ENCODE measurements at regions not wholly inside any gene's neighbourhood (a gene's known extent, or its start where the extent isn't known, plus 50 kb on each side); places are given as distances from the start of the nearest gene placed in this dataset.

DNA sequence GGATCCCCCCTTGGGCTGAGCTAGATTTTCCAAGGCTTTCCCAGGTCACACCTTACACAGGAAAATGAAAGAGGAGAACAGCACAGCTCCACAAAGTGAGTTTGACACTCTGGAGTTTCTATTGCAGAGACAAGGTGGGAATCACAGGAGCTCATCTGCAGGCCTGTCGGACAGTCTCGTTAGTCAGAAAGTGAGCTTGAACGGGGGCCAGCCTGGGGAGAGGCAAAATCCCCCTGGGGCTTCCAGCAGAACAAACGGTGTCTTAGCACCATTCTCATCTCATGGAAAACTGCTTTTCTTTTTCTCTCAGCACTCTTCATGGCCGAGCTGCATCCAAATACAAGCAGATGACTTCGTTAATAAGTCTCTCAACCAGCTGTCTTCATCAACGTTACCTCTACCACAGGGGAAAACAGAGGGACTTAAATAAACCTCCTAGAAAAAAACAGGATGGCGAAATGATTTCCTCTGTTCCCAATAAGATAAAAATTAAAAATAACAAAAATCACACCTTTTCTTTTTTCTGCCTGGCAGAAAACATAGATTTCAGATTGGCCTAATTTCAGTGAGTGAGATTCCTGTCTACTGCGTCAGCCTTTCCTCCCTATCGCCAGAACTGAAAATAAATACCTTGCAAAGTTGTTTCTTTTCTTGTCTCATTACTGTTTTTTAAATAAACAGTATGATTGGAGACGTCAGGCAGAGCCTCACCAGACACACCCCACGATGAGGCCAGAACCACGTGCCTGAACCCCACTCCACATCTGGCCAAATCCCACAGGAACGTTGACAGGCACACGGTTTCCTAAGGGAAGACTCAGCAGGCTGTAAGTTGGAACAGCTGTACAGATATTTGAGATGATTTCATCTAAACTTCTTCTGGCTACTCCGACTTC is 219.0 kb downstream of the TTLL2 start:
- no peak for TF ChIP-seq EZH2phosphoT487 (IDR thresholded peaks at IDR 0.05; ENCODE audit: borderline replicate concordance, low read depth, low read length)
- TF ChIP-seq, protein P1, sequence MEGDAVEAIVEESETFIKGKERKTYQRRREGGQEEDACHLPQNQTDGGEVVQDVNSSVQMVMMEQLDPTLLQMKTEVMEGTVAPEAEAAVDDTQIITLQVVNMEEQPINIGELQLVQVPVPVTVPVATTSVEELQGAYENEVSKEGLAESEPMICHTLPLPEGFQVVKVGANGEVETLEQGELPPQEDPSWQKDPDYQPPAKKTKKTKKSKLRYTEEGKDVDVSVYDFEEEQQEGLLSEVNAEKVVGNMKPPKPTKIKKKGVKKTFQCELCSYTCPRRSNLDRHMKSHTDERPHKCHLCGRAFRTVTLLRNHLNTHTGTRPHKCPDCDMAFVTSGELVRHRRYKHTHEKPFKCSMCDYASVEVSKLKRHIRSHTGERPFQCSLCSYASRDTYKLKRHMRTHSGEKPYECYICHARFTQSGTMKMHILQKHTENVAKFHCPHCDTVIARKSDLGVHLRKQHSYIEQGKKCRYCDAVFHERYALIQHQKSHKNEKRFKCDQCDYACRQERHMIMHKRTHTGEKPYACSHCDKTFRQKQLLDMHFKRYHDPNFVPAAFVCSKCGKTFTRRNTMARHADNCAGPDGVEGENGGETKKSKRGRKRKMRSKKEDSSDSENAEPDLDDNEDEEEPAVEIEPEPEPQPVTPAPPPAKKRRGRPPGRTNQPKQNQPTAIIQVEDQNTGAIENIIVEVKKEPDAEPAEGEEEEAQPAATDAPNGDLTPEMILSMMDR (conservative IDR thresholded peaks at IDR 0.05; ENCODE audit: low read length), result no peak
